Lower leg skin (tissue), 3 donors: ENCODE measurements at regions not wholly inside any gene's neighbourhood (a gene's known extent, or its start where the extent isn't known, plus 50 kb on each side); places are given as distances from the start of the nearest gene placed in this dataset.

Experiments
- CTCF ChIP-seq, 3 donors: fragments of 450-650 bp; IDR thresholded peaks; one replicate each; pipeline ENCODE4 v1.5.1; 2016; ENCODE audit warnings: antibody characterized with exemption in 3 of 3, mild to moderate bottlenecking in 3 of 3, moderate library complexity in 2 of 3
- POLR2A ChIP-seq, 2 donors: fragments of 450-650 bp; IDR thresholded peaks; one replicate each; pipeline ENCODE4 v1.6.1; 2016 to 2017; ENCODE audit warnings: antibody characterized with exemption in 2 of 2, mild to moderate bottlenecking in 1 of 2, moderate library complexity in 1 of 2

GRCh38 chr1:99506631-99507030 lies 139.3 kb upstream of the PALMD start:
- TF ChIP-seq CTCF (IDR thresholded peaks at IDR 0.05) = no peak
- TF ChIP-seq POLR2A (IDR thresholded peaks at IDR 0.05) = no peak
